ACHN (cell line): ENCODE measurements at regions not wholly inside any gene's neighbourhood (a gene's known extent, or its start where the extent isn't known, plus 50 kb on each side); places are given as distances from the start of the nearest gene placed in this dataset.

Experiments used
- DNase-seq: peaks from one replicate; pipeline ENCODE4 v3.0.0-alpha.2; 2015
- in situ Hi-C: cut with HindIII; loops from 2 replicates; pipeline ENCODE4 v1.10.0; 2017; ENCODE audit warnings: low sequenced_read_pairs, low pct_ligation_motif_present, low pct_unique_long_range_greater_than_20kb

- in situ Hi-C loops: no loop called here
- DNase-seq: no peak
Measured at GRCh38 chr6:14306151-14306906, 188.8 kb downstream of the CD83 start.

- DNase-seq: no peak
- in situ Hi-C loops: no loop called here
Measured at GRCh38 chr6:14309516-14309915, 191.9 kb downstream of the CD83 start.

- DNase-seq: no peak
- in situ Hi-C loops: no loop called here
Measured at GRCh38 chr6:14309951-14310445, 192.4 kb downstream of the CD83 start.

- in situ Hi-C loops: no loop called here
Measured at GRCh38 chr6:14310960-14311359, 193.4 kb downstream of the CD83 start.

GRCh38 chr6:14312587-14312986 is 195.0 kb downstream of the CD83 start:
- DNase-seq: no peak
- in situ Hi-C loops: no loop called here

More at GRCh38 chr6:14310960-14311359, 193.4 kb downstream of the CD83 start:
- no peak for DNase-seq

- no peak for DNase-seq
- in situ Hi-C loops: no loop called here
Measured at GRCh38 chr6:14313248-14313647, 195.7 kb downstream of the CD83 start.

GRCh38 chr6:14315353-14315752 is 197.8 kb downstream of the CD83 start:
- in situ Hi-C loops: no loop called here
- no peak for DNase-seq

GRCh38 chr6:14316651-14317386 is 199.2 kb downstream of the CD83 start:
- in situ Hi-C loops: no loop called here
- DNase-seq: no peak

- no peak for DNase-seq
- in situ Hi-C loops: no loop called here
Measured at GRCh38 chr6:14317387-14317970, 199.9 kb downstream of the CD83 start.

- DNase-seq: no peak
- in situ Hi-C loops: no loop called here
Measured at GRCh38 chr6:14320332-14320731, 202.8 kb downstream of the CD83 start.

GRCh38 chr6:14321992-14322772 is 204.6 kb downstream of the CD83 start:
- no peak for DNase-seq
- in situ Hi-C loops: no loop called here

GRCh38 chr6:14322841-14323240 is 205.3 kb downstream of the CD83 start:
- no peak for DNase-seq
- in situ Hi-C loops: no loop called here

GRCh38 chr6:14326774-14327173 is 209.2 kb downstream of the CD83 start:
- no peak for DNase-seq
- in situ Hi-C loops: no loop called here

- no peak for DNase-seq
- in situ Hi-C loops: no loop called here
Measured at GRCh38 chr6:14328163-14328562, 210.6 kb downstream of the CD83 start.

GRCh38 chr6:14333556-14334305 is 216.2 kb downstream of the CD83 start:
- in situ Hi-C loops: no loop called here

GRCh38 chr6:14335071-14335470 is 217.5 kb downstream of the CD83 start:
- no peak for DNase-seq
- in situ Hi-C loops: no loop called here

More at GRCh38 chr6:14333556-14334305, 216.2 kb downstream of the CD83 start:
- no peak for DNase-seq

- in situ Hi-C loops: no loop called here
- no peak for DNase-seq
Measured at GRCh38 chr6:14337152-14337551, 219.6 kb downstream of the CD83 start.

- in situ Hi-C loops: no loop called here
- DNase-seq: no peak
Measured at GRCh38 chr6:14339172-14339571, 221.6 kb downstream of the CD83 start.
